ENCODE measurements at regions not wholly inside any gene's neighbourhood (a gene's known extent, or its start where the extent isn't known, plus 50 kb on each side); places are given as distances from the start of the nearest gene placed in this dataset.

GRCh38 chr22:27401321-27401720 lies 400.2 kb downstream of the MN1 start:
- no peak for TF ChIP-seq CTCF (IDR thresholded peaks at IDR 0.05)
- no peak for DNase-seq
- ATAC-seq, result no peak
- no peaks in the 10 kb centered on the region for H3K4me1 ChIP-seq
- intact Hi-C loops (cut with DNase I), result no loop called here
- no peaks in the 10 kb centered on the region for H3K9me3 ChIP-seq
- H3K27ac ChIP-seq, result no peak overlapping the region
- H3K27me3 ChIP-seq, result no peaks in the 10 kb centered on the region
- H3K36me3 ChIP-seq, result no peaks in the 10 kb centered on the region
- no peak overlapping the region for H3K4me3 ChIP-seq

DNA sequence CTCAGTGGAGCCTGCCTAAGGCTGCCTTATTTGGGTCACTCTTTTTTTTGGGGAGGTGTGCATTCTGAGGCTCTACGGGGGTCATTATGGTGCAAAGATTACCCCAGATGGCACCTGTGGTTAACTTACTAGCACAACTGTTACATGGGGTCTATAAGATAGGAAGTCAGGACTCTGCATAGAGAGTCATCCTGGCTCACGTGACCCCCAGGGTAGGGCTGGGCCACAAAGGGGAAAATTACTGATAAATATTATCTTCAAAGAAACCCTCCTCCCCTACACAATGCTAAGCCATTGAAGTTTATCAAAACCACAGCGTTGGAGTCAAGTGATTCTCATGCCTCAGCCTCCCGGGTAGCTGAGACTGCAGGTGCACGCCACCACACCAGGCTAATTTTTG lies 397.1 kb downstream of the MN1 start:
- Histone ChIP-seq H3K4me1 (no peaks in the 10 kb centered on the region), H3K4me3 (no peak overlapping the region), H3K27ac (no peak overlapping the region), H3K36me3 (no peaks in the 10 kb centered on the region), H3K9me3 (no peaks in the 10 kb centered on the region), H3K27me3 (no peaks in the 10 kb centered on the region)
- DNase-seq (no peak), ATAC-seq (no peak)
- no peak for TF ChIP-seq CTCF (IDR thresholded peaks at IDR 0.05)
- intact Hi-C loops (cut with DNase I), result no loop called here

DNA sequence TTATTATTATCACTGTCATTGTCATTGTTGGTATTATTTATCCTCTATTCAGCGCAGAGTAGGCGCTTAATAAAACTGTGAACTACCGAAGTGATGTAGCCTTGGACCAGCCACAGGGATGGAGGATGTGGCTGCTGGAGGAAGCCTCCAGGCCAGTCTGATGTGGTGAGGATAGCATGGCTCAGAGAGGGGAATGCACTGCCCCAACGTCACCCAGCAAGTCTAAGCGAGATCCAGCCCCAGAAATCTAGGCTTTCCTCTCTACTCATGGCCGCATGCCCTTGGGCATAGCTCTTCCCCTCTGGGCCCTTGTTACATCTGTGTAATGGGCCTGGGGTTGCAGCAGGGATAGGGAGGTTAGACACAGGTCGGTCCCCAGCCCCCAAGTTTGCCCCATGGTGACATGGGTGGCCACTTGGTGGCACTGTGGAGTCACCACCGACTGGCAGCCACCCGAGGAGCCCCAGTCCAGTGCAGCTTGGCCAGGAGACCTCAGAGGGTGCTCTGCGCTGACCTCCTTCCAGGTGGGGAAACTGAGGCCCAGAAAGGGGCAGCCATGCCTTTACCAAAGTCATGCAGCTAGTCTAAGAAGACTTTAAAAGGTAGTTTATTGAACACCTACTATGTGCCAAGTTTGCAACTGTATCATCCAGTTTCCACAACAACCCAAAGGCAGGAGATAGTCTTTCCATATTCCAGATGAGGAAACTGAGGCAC lies 395.7 kb downstream of the MN1 start:
- TF ChIP-seq CTCF (IDR thresholded peaks at IDR 0.05), result peak; percentile 70
- Histone ChIP-seq H3K27me3 (no peaks in the 10 kb centered on the region), H3K36me3 (no peaks in the 10 kb centered on the region), H3K27ac (no peak overlapping the region), H3K9me3 (no peaks in the 10 kb centered on the region), H3K4me1 (no peaks in the 10 kb centered on the region), H3K4me3 (no peak overlapping the region)
- DNase-seq (peak; percentile 74), ATAC-seq (peak; percentile 76)
- intact Hi-C loops (cut with DNase I), result no loop called here

GRCh38 chr22:27406389-27406861 lies 395.1 kb downstream of the MN1 start:
- Histone ChIP-seq H3K4me1 (no peaks in the 10 kb centered on the region), H3K36me3 (no peaks in the 10 kb centered on the region), H3K9me3 (no peaks in the 10 kb centered on the region), H3K4me3 (no peak overlapping the region), H3K27ac (no peak overlapping the region), H3K27me3 (no peaks in the 10 kb centered on the region)
- no peak for DNase-seq
- intact Hi-C loops (cut with DNase I), result no loop called here
- ATAC-seq, result no peak
- TF ChIP-seq CTCF (IDR thresholded peaks at IDR 0.05), result no peak

DNA sequence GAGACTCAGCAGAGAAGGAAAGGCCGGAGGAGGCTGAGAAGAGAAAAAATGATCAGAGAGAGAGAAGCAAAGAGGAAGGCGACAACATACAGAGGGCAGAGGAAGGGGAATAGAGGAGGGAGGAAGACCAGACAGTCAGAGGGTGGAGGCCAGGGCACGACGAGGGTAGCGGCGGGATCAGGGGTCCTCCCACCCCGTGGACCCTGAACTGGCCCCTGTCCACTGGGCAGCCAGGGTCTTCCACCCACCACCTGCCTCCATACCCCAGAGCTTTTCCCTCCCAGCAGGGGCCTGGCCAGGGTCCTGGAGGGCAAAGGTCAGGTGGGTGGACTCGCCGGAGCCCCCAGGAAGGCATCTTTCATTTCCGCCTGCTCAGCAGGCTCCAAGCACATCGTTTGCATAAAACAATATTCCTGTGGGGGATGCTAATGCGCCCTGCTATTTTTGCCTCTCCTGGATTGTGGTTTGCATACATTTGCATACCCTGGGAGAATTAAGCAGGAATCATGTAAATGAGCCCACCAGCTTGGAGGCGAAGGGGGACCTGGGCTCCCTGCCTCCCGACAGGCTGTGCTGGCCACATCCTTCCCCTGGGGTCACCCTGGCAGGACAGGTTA lies 394.1 kb downstream of the MN1 start:
- no peak for DNase-seq
- ATAC-seq, result no peak
- no peak overlapping the region for H3K27ac ChIP-seq
- no peak overlapping the region for H3K4me3 ChIP-seq
- no peaks in the 10 kb centered on the region for H3K4me1 ChIP-seq
- no peaks in the 10 kb centered on the region for H3K27me3 ChIP-seq
- no peaks in the 10 kb centered on the region for H3K9me3 ChIP-seq
- intact Hi-C loops (cut with DNase I), result no loop called here
- TF ChIP-seq CTCF (IDR thresholded peaks at IDR 0.05), result no peak
- H3K36me3 ChIP-seq, result no peaks in the 10 kb centered on the region
